HCT116 (cell line): ENCODE measurements at regions not wholly inside any gene's neighbourhood (a gene's known extent, or its start where the extent isn't known, plus 50 kb on each side); places are given as distances from the start of the nearest gene placed in this dataset.

Experiments used
- EGR1 ChIP-seq: IDR thresholded peaks from 2 replicates; pipeline ENCODE4 v1.6.1; 2012; ENCODE audit warnings: low read depth
- EZH2phosphoT487 ChIP-seq: fragments of 200-600 bp; IDR thresholded peaks from 2 replicates; pipeline ENCODE4 v1.6.1; 2018; ENCODE audit warnings: antibody characterized with exemption, borderline replicate concordance
- POLR2A ChIP-seq: IDR thresholded peaks from 2 replicates; pipeline ENCODE4 v1.7.0; 2011; ENCODE audit warnings: borderline replicate concordance; ENCODE audit not compliant: insufficient read depth, insufficient read length; ENCODE audit errors: extremely low read depth
- POLR2AphosphoS5 ChIP-seq: IDR thresholded peaks from 2 replicates; pipeline ENCODE4 v1.6.1; 2011; ENCODE audit warnings: mild to moderate bottlenecking, low read depth, low read length, moderate library complexity
- RAD21 ChIP-seq: IDR thresholded peaks from 2 replicates; pipeline ENCODE4 v1.6.1; 2012; ENCODE audit warnings: low read depth, mild to moderate bottlenecking
- TCF7L2 ChIP-seq: IDR thresholded peaks from 2 replicates; pipeline ENCODE4 v1.7.0; 2011; ENCODE audit warnings: borderline replicate concordance, inconsistent platforms; ENCODE audit not compliant: insufficient read depth, insufficient read length; ENCODE audit errors: extremely low read depth
- TF ChIP-seq, protein P1 (sequence below), 3 experiments: fragments of 200-600 bp in 1 of 3; sonication (generic) in 1 of 3; IDR thresholded peaks in 2 of 3; conservative IDR thresholded peaks in 1 of 3; 2 replicates each; pipeline ENCODE4 v1.5.1; 2012 to 2017; ENCODE audit warnings: low read depth in 2 of 3, low read length in 2 of 3, antibody characterized with exemption in 1 of 3, borderline replicate concordance in 1 of 3, control low read depth in 1 of 3, mild to moderate bottlenecking in 1 of 3, mixed read lengths in 1 of 3, mixed run types in 1 of 3, moderate library complexity in 1 of 3; ENCODE audit not compliant: insufficient read depth in 1 of 3

DNA sequence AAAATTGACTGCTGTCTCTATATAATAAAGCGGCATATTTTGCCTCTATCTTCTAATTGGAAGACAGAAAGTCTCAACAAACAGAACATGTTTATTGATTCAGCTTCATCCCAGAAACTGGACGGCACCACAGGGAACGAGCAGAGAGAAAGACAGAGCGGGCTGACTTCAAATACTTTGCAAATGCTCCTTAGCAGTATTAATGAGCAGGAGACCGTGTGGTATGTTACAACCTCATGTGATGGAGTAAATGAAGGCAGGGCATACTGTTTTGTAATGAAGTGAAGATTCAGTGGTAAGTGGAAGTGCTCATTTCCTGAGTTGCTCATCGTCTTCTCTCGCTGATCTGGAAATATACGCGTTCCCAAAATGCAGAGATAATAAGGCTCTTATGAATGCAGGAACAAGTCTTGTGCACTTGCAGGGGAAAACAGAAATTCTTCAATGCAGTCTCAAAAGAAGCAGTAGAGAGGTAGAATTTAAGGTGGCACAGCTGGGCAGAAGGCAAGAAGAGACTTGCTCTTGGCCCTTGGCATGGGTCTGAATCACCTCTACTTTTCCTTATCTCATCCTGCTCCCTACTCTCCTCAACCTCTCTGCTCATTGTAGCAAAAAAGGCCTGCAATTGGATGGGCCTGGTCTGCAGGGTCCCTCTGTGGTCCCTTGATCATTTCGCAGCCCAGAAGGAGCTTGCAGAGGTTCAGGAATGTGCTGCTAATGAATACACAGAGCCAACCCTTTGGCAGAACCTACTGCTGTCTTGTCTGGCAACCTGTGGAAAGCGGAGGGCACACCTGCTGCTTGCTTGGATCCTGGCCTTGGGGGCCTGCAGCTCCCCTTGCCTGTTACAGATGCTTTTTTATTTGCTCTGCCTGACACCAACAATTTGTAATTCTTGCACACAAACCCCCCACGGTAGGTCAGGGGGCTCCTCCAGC, 604.9 kb upstream of the CFAP20DC start:
- TF ChIP-seq POLR2A: no peak
- no peak for TF ChIP-seq EZH2phosphoT487
- TF ChIP-seq RAD21: no peak
- TF ChIP-seq EGR1: no peak
- TF ChIP-seq, protein P1, sequence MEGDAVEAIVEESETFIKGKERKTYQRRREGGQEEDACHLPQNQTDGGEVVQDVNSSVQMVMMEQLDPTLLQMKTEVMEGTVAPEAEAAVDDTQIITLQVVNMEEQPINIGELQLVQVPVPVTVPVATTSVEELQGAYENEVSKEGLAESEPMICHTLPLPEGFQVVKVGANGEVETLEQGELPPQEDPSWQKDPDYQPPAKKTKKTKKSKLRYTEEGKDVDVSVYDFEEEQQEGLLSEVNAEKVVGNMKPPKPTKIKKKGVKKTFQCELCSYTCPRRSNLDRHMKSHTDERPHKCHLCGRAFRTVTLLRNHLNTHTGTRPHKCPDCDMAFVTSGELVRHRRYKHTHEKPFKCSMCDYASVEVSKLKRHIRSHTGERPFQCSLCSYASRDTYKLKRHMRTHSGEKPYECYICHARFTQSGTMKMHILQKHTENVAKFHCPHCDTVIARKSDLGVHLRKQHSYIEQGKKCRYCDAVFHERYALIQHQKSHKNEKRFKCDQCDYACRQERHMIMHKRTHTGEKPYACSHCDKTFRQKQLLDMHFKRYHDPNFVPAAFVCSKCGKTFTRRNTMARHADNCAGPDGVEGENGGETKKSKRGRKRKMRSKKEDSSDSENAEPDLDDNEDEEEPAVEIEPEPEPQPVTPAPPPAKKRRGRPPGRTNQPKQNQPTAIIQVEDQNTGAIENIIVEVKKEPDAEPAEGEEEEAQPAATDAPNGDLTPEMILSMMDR (IDR thresholded peaks at IDR 0.05 in 2 of 3, conservative IDR thresholded peaks at IDR 0.05 in 1 of 3; ENCODE audit: borderline replicate concordance in 1 of 3, insufficient read depth in 1 of 3, low read depth in 2 of 3, low read length in 2 of 3): no peak
- TF ChIP-seq POLR2AphosphoS5: no peak
- TF ChIP-seq TCF7L2: no peak
